CD4-positive, CD25-positive, alpha-beta regulatory T cell (primary cell): ENCODE measurements at regions not wholly inside any gene's neighbourhood (a gene's known extent, or its start where the extent isn't known, plus 50 kb on each side); places are given as distances from the start of the nearest gene placed in this dataset.
"Not testable (repeated sequence)": the region's sequence is repeated elsewhere in the genome, so short reads cannot be mapped to it uniquely, and the experiment has no call there.

ENCODE experiments used
- ATAC-seq, 2 donors: fragments of 150-1000 bp; cut with Tn5 transposase; one replicate each; pipeline ENCODE4 v1.10.0; 2021; ENCODE audit warnings: low read depth in 2 of 2, moderate number of reproducible peaks in 2 of 2, moderate library complexity in 1 of 2
- DNase-seq, 3 donors: peaks; one replicate each; pipeline versions ENCODE4 v3.0.0 to v3.0.0-alpha.2; 2012 to 2022; ENCODE audit warnings: mixed read lengths in 1 of 3
- H3K27ac ChIP-seq: one replicate; pipeline ENCODE4 v1.7.0; 2013; ENCODE audit warnings: mild to moderate bottlenecking, low read length; ENCODE audit not compliant: insufficient read depth, poor library complexity, severe bottlenecking
- H3K27me3 ChIP-seq: one replicate; pipeline ENCODE4 v1.7.0; 2013; ENCODE audit warnings: low read length; ENCODE audit not compliant: control insufficient read depth, insufficient read depth
- H3K36me3 ChIP-seq: one replicate; pipeline ENCODE4 v1.7.0; 2013; ENCODE audit warnings: mild to moderate bottlenecking, low read length, moderate library complexity; ENCODE audit not compliant: control insufficient read depth, insufficient read depth
- H3K4me1 ChIP-seq: 2 replicates; pipeline ENCODE4 v1.7.0; 2013; ENCODE audit warnings: mild to moderate bottlenecking, low read length; ENCODE audit not compliant: insufficient read depth, control insufficient read depth, poor library complexity, severe bottlenecking
- H3K4me3 ChIP-seq: one replicate; pipeline ENCODE4 v1.7.0; 2013; ENCODE audit warnings: low read depth, mild to moderate bottlenecking, low read length, moderate library complexity
- H3K9me3 ChIP-seq, 2 experiments: 1 replicate in 1 of 2; 2 replicates in 1 of 2; pipeline ENCODE4 v1.7.0; 2013; ENCODE audit warnings: low read length in 2 of 2, mild to moderate bottlenecking in 1 of 2, moderate library complexity in 1 of 2; ENCODE audit not compliant: control insufficient read depth in 2 of 2
- H3K27ac Mint-ChIP-seq, 3 donors: one replicate each; pipeline ENCODE4 v1.8.0; 2020 to 2022; ENCODE audit warnings: mild to moderate bottlenecking in 3 of 3, mixed read lengths in 3 of 3, moderate library complexity in 2 of 3
- H3K27me3 Mint-ChIP-seq: one replicate; pipeline ENCODE4 v1.8.0; 2022; ENCODE audit warnings: mild to moderate bottlenecking, mixed read lengths
- H3K36me3 Mint-ChIP-seq: one replicate; pipeline ENCODE4 v1.8.0; 2020; ENCODE audit warnings: mixed read lengths
- H3K4me1 Mint-ChIP-seq, 4 donors: one replicate each; pipeline ENCODE4 v1.8.0; 2020 to 2022; ENCODE audit warnings: mixed read lengths in 4 of 4, mild to moderate bottlenecking in 1 of 4
- H3K4me3 Mint-ChIP-seq, 4 donors: one replicate each; pipeline ENCODE4 v1.8.0; 2020 to 2022; ENCODE audit warnings: mild to moderate bottlenecking in 4 of 4, mixed read lengths in 4 of 4, moderate library complexity in 3 of 4
- H3K9me3 Mint-ChIP-seq, 7 donors: one replicate each; pipeline ENCODE4 v1.8.0; 2020 to 2022; ENCODE audit warnings: mixed read lengths in 7 of 7, mild to moderate bottlenecking in 3 of 7, moderate library complexity in 2 of 7

- H3K4me3 Mint-ChIP-seq, H3K27ac Mint-ChIP-seq, H3K36me3 Mint-ChIP-seq, H3K4me1 Mint-ChIP-seq, ATAC-seq, DNase-seq, H3K4me1 ChIP-seq, H3K4me3 ChIP-seq, H3K27me3 ChIP-seq, H3K27ac ChIP-seq, H3K36me3 ChIP-seq, H3K9me3 ChIP-seq, H3K9me3 Mint-ChIP-seq: not testable (repeated sequence)
- peaks cover 18% of the 10 kb centered on the region for H3K27me3 Mint-ChIP-seq
These were observed 110.4 kb downstream of the PRKAB2 start for GRCh38 chr1:147061880-147062279.

- Mint-ChIP-seq H3K9me3 (peaks cover 0 to 2% (median 0%) of the 10 kb centered on the region in 7 donors), H3K27ac (peak overlapping the region in 1 of 3 donors; percentile 64), H3K4me1 (no peaks in the 10 kb centered on the region), H3K36me3 (no peaks in the 10 kb centered on the region), H3K27me3 (no peaks in the 10 kb centered on the region), H3K4me3 (no peak overlapping the region)
- Histone ChIP-seq H3K36me3 (no peaks in the 10 kb centered on the region), H3K27ac (no peak overlapping the region), H3K9me3 (no peaks in the 10 kb centered on the region), H3K4me3 (no peak overlapping the region), H3K4me1 (no peaks in the 10 kb centered on the region), H3K27me3 (no peaks in the 10 kb centered on the region)
- ATAC-seq (no peak), DNase-seq (no peak)
These were observed 115.1 kb downstream of the NBPF12 start for GRCh38 chr1:147053269-147053668.

- Mint-ChIP-seq H3K27me3 (no peaks in the 10 kb centered on the region), H3K4me3 (no peak overlapping the region)
- no peak overlapping the region for H3K27ac ChIP-seq
These were observed 114.6 kb downstream of the NBPF12 start for GRCh38 chr1:147052677-147053076.

GRCh38 chr1:147052143-147052542 lies 114.0 kb downstream of the NBPF12 start:
- Mint-ChIP-seq H3K4me3 (no peak overlapping the region), H3K27me3 (no peaks in the 10 kb centered on the region), H3K27ac (no peak overlapping the region), H3K36me3 (no peaks in the 10 kb centered on the region), H3K9me3 (peaks cover 0 to 2% (median 0%) of the 10 kb centered on the region in 7 donors), H3K4me1 (peaks cover 0 to 2% (median under 1%) of the 10 kb centered on the region in 4 donors)
- Histone ChIP-seq H3K4me3 (no peak overlapping the region), H3K9me3 (no peaks in the 10 kb centered on the region), H3K27ac (no peak overlapping the region), H3K27me3 (no peaks in the 10 kb centered on the region), H3K4me1 (no peaks in the 10 kb centered on the region), H3K36me3 (no peaks in the 10 kb centered on the region)
- no peak for ATAC-seq
- DNase-seq, result no peak

More at GRCh38 chr1:147052677-147053076, 114.6 kb downstream of the NBPF12 start:
- Histone ChIP-seq H3K4me3 (no peak overlapping the region), H3K4me1 (no peaks in the 10 kb centered on the region), H3K36me3 (no peaks in the 10 kb centered on the region), H3K9me3 (no peaks in the 10 kb centered on the region), H3K27me3 (no peaks in the 10 kb centered on the region)
- Mint-ChIP-seq H3K9me3 (peaks cover 0 to 2% (median 0%) of the 10 kb centered on the region in 7 donors), H3K27ac (no peak overlapping the region), H3K4me1 (no peaks in the 10 kb centered on the region), H3K36me3 (no peaks in the 10 kb centered on the region)
- DNase-seq (no peak), ATAC-seq (no peak)

- H3K36me3 Mint-ChIP-seq, result no peaks in the 10 kb centered on the region
- Histone ChIP-seq H3K4me1 (peaks cover 6% of the 10 kb centered on the region), H3K27me3 (no peaks in the 10 kb centered on the region), H3K27ac (no peak overlapping the region), H3K9me3 (no peaks in the 10 kb centered on the region), H3K4me3 (no peak overlapping the region), H3K36me3 (no peaks in the 10 kb centered on the region)
- H3K27ac Mint-ChIP-seq, result no peak overlapping the region
- no peaks in the 10 kb centered on the region for H3K27me3 Mint-ChIP-seq
- DNase-seq, result no peak
- no peak for ATAC-seq
- H3K4me3 Mint-ChIP-seq, result no peak overlapping the region
- H3K4me1 Mint-ChIP-seq, result peaks cover 0 to 12% (median 11%) of the 10 kb centered on the region in 4 donors
- H3K9me3 Mint-ChIP-seq, result peaks cover 0 to 2% (median 0%) of the 10 kb centered on the region in 7 donors
These were observed 113.0 kb downstream of the NBPF12 start for GRCh38 chr1:147051136-147051535.

GRCh38 chr1:147050654-147051053 lies 112.5 kb downstream of the NBPF12 start:
- H3K9me3 Mint-ChIP-seq, result peaks cover 0 to 2% (median 0%) of the 10 kb centered on the region in 7 donors
- Histone ChIP-seq H3K27me3 (no peaks in the 10 kb centered on the region), H3K27ac (no peak overlapping the region), H3K9me3 (no peaks in the 10 kb centered on the region), H3K36me3 (no peaks in the 10 kb centered on the region), H3K4me1 (peaks cover 9% of the 10 kb centered on the region), H3K4me3 (no peak overlapping the region)
- DNase-seq, result no peak
- no peak overlapping the region for H3K27ac Mint-ChIP-seq
- no peak for ATAC-seq
- peaks cover 0 to 15% (median 13%) of the 10 kb centered on the region in 4 donors for H3K4me1 Mint-ChIP-seq
- H3K36me3 Mint-ChIP-seq, result no peaks in the 10 kb centered on the region
- H3K4me3 Mint-ChIP-seq, result no peak overlapping the region
- H3K27me3 Mint-ChIP-seq, result no peaks in the 10 kb centered on the region

- H3K9me3 ChIP-seq, H3K36me3 ChIP-seq, H3K27ac ChIP-seq, H3K4me1 ChIP-seq, H3K4me3 ChIP-seq, H3K9me3 Mint-ChIP-seq, H3K36me3 Mint-ChIP-seq, ATAC-seq, H3K27me3 ChIP-seq, H3K27me3 Mint-ChIP-seq: not testable (repeated sequence)
- peak in 1 of 3 donors; percentile 2 for DNase-seq
- Mint-ChIP-seq H3K27ac (peak overlapping the region; percentile 48 to 64 (median 49)), H3K4me3 (peak overlapping the region in 1 of 4 donors; percentile 37), H3K4me1 (peaks cover 0 to 17% (median 15%) of the 10 kb centered on the region in 4 donors)
These were observed 108.8 kb downstream of the NBPF12 start for GRCh38 chr1:147046863-147047394.

GRCh38 chr1:147046189-147046862 lies 108.2 kb downstream of the NBPF12 start:
- Histone ChIP-seq H3K27me3 (no peaks in the 10 kb centered on the region), H3K27ac (no peak overlapping the region), H3K4me3 (no peak overlapping the region), H3K9me3 (no peaks in the 10 kb centered on the region), H3K4me1 (peaks cover 9% of the 10 kb centered on the region), H3K36me3 (no peaks in the 10 kb centered on the region)
- no peaks in the 10 kb centered on the region for H3K27me3 Mint-ChIP-seq
- peak overlapping the region in 1 of 4 donors; percentile 37 for H3K4me3 Mint-ChIP-seq
- peak overlapping the region in 1 of 3 donors; percentile 48 for H3K27ac Mint-ChIP-seq
- DNase-seq (peak in 1 of 3 donors; percentile 9), ATAC-seq (peak in 1 of 2 donors; percentile 48)
- peaks cover 0 to 17% (median 15%) of the 10 kb centered on the region in 4 donors for H3K4me1 Mint-ChIP-seq
- peaks cover 0 to 2% (median 0%) of the 10 kb centered on the region in 7 donors for H3K9me3 Mint-ChIP-seq
- no peaks in the 10 kb centered on the region for H3K36me3 Mint-ChIP-seq
